ENCODE measurements at regions not wholly inside any gene's neighbourhood (a gene's known extent, or its start where the extent isn't known, plus 50 kb on each side); places are given as distances from the start of the nearest gene placed in this dataset.

DNA sequence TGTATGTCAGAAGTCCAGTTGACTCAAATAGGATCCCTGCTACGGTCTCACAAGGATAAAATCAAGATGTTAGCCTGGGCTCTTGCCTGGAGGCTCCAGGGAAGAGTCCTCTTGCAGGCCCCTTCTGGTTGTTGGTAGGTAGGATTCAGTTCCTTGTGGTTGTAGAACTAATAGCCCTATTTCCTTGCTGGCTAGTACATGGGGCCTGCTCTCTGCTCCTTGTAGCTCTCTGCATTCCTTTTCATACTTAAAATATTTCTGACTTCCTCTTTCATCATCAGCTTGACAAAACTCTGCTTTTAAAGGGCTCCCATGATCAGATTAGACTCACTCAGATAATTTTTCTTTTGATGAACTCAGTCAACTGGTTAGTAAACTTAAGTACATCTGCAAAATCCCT lies 756.7 kb downstream of the GATA3 start:
- no peaks in the 10 kb centered on the region for H3K27me3 ChIP-seq (ENCODE audit: insufficient read depth, low read length)
- H3K4me1 ChIP-seq (ENCODE audit: insufficient read depth, low read length, severe bottlenecking): no peaks in the 10 kb centered on the region
- no peak overlapping the region for H3K4me3 ChIP-seq (ENCODE audit: low read depth, low read length, poor library complexity, severe bottlenecking)
- no peak overlapping the region for H3K27ac ChIP-seq (ENCODE audit: low read depth, low read length, poor library complexity, severe bottlenecking)
- no peak overlapping the region for H2AFZ ChIP-seq (ENCODE audit: low read length)
- no peaks in the 10 kb centered on the region for H3K79me2 ChIP-seq (ENCODE audit: insufficient read depth, low read length)
- no peak for TF ChIP-seq EZH2 (IDR thresholded peaks at IDR 0.05; ENCODE audit: borderline replicate concordance, low read length)
- TF ChIP-seq, protein P1, sequence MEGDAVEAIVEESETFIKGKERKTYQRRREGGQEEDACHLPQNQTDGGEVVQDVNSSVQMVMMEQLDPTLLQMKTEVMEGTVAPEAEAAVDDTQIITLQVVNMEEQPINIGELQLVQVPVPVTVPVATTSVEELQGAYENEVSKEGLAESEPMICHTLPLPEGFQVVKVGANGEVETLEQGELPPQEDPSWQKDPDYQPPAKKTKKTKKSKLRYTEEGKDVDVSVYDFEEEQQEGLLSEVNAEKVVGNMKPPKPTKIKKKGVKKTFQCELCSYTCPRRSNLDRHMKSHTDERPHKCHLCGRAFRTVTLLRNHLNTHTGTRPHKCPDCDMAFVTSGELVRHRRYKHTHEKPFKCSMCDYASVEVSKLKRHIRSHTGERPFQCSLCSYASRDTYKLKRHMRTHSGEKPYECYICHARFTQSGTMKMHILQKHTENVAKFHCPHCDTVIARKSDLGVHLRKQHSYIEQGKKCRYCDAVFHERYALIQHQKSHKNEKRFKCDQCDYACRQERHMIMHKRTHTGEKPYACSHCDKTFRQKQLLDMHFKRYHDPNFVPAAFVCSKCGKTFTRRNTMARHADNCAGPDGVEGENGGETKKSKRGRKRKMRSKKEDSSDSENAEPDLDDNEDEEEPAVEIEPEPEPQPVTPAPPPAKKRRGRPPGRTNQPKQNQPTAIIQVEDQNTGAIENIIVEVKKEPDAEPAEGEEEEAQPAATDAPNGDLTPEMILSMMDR (IDR thresholded peaks at IDR 0.05; ENCODE audit: low read length): no peak
- H4K20me1 ChIP-seq (ENCODE audit: insufficient read depth, low read length): no peaks in the 10 kb centered on the region
- no peaks in the 10 kb centered on the region for H3F3A ChIP-seq (ENCODE audit: insufficient read depth, low read length)
- no peak overlapping the region for H3K9ac ChIP-seq (ENCODE audit: low read length)
- no peaks in the 10 kb centered on the region for H3K9me3 ChIP-seq (ENCODE audit: low read length)
- H3K4me2 ChIP-seq (ENCODE audit: low read length): no peak overlapping the region
- H3K9me2 ChIP-seq (ENCODE audit: low read depth, low read length): no peaks in the 10 kb centered on the region
- no peaks in the 10 kb centered on the region for H3K36me3 ChIP-seq (ENCODE audit: insufficient read depth, low read length)

GRCh38 chr10:8815969-8816368 lies 761.5 kb downstream of the GATA3 start:
- H3K27me3 ChIP-seq (ENCODE audit: insufficient read depth, low read length): no peaks in the 10 kb centered on the region
- no peaks in the 10 kb centered on the region for H3F3A ChIP-seq (ENCODE audit: insufficient read depth, low read length)
- no peaks in the 10 kb centered on the region for H3K4me1 ChIP-seq (ENCODE audit: insufficient read depth, low read length, severe bottlenecking)
- no peak overlapping the region for H2AFZ ChIP-seq (ENCODE audit: low read length)
- no peak overlapping the region for H3K9ac ChIP-seq (ENCODE audit: low read length)
- no peak overlapping the region for H3K4me2 ChIP-seq (ENCODE audit: low read length)
- H4K20me1 ChIP-seq (ENCODE audit: insufficient read depth, low read length): no peaks in the 10 kb centered on the region
- H3K9me2 ChIP-seq (ENCODE audit: low read depth, low read length): no peaks in the 10 kb centered on the region
- TF ChIP-seq, protein P1 (IDR thresholded peaks at IDR 0.05; ENCODE audit: low read length): no peak
- no peak for TF ChIP-seq EZH2 (IDR thresholded peaks at IDR 0.05; ENCODE audit: borderline replicate concordance, low read length)
- no peaks in the 10 kb centered on the region for H3K9me3 ChIP-seq (ENCODE audit: low read length)
- H3K4me3 ChIP-seq (ENCODE audit: low read depth, low read length, poor library complexity, severe bottlenecking): no peak overlapping the region
- no peak overlapping the region for H3K27ac ChIP-seq (ENCODE audit: low read depth, low read length, poor library complexity, severe bottlenecking)
- H3K36me3 ChIP-seq (ENCODE audit: insufficient read depth, low read length): no peaks in the 10 kb centered on the region
- H3K79me2 ChIP-seq (ENCODE audit: insufficient read depth, low read length): no peaks in the 10 kb centered on the region

GRCh38 chr10:8817299-8817698 lies 762.8 kb downstream of the GATA3 start:
- H4K20me1 ChIP-seq (ENCODE audit: insufficient read depth, low read length): no peaks in the 10 kb centered on the region

More at GRCh38 chr10:8817299-8817698, 762.8 kb downstream of the GATA3 start:
- TF ChIP-seq EZH2 (IDR thresholded peaks at IDR 0.05; ENCODE audit: borderline replicate concordance, low read length): no peak
- TF ChIP-seq, protein P1 (IDR thresholded peaks at IDR 0.05; ENCODE audit: low read length): no peak
- Histone ChIP-seq H2AFZ (ENCODE audit: low read length) (no peak overlapping the region), H3K27me3 (ENCODE audit: insufficient read depth, low read length) (no peaks in the 10 kb centered on the region), H3K36me3 (ENCODE audit: insufficient read depth, low read length) (no peaks in the 10 kb centered on the region), H3K27ac (ENCODE audit: low read depth, low read length, poor library complexity, severe bottlenecking) (no peak overlapping the region), H3F3A (ENCODE audit: insufficient read depth, low read length) (no peaks in the 10 kb centered on the region), H3K79me2 (ENCODE audit: insufficient read depth, low read length) (no peaks in the 10 kb centered on the region), H3K9ac (ENCODE audit: low read length) (no peak overlapping the region), H3K4me1 (ENCODE audit: insufficient read depth, low read length, severe bottlenecking) (no peaks in the 10 kb centered on the region), H3K9me3 (ENCODE audit: low read length) (no peaks in the 10 kb centered on the region), H3K4me2 (ENCODE audit: low read length) (no peak overlapping the region), H3K9me2 (ENCODE audit: low read depth, low read length) (no peaks in the 10 kb centered on the region), H3K4me3 (ENCODE audit: low read depth, low read length, poor library complexity, severe bottlenecking) (no peak overlapping the region)
